HG02571 (cell line): ENCODE measurements at regions not wholly inside any gene's neighbourhood (a gene's known extent, or its start where the extent isn't known, plus 50 kb on each side); places are given as distances from the start of the nearest gene placed in this dataset.
"Not testable (repeated sequence)": the region's sequence is repeated elsewhere in the genome, so short reads cannot be mapped to it uniquely, and the experiment has no call there.

Source experiments
- ATAC-seq: cut with Tn5 transposase; IDR thresholded peaks from one replicate; pipeline ENCODE4 v1.9.1; 2021; ENCODE audit warnings: mild to moderate bottlenecking, moderate library complexity; ENCODE audit not compliant: unreplicated experiment

- ATAC-seq, result no peak
Observed at GRCh38 chr9:38133595-38133994, 64.6 kb upstream of the SHB start.

GRCh38 chr9:38132956-38133355 lies 63.9 kb upstream of the SHB start:
- no peak for ATAC-seq

GRCh38 chr9:38131729-38132128 lies 62.7 kb upstream of the SHB start:
- no peak for ATAC-seq

- ATAC-seq, result no peak
Observed at GRCh38 chr9:38130724-38131123, 61.7 kb upstream of the SHB start.

GRCh38 chr9:38129366-38129765 lies 60.3 kb upstream of the SHB start:
- ATAC-seq, result no peak

GRCh38 chr9:38128752-38129270 lies 59.8 kb upstream of the SHB start:
- no peak for ATAC-seq

GRCh38 chr9:38127271-38127839 lies 58.3 kb upstream of the SHB start:
- ATAC-seq, result no peak

GRCh38 chr9:38126730-38127129 lies 57.7 kb upstream of the SHB start:
- ATAC-seq, result no peak

- ATAC-seq, result no peak
Observed at GRCh38 chr9:38125889-38126288, 56.9 kb upstream of the SHB start.

GRCh38 chr9:38123359-38123758 lies 54.3 kb upstream of the SHB start:
- ATAC-seq, result not testable (repeated sequence)

GRCh38 chr9:38120961-38121360 lies 51.9 kb upstream of the SHB start:
- no peak for ATAC-seq

GRCh38 chr9:38119560-38120236 lies 50.7 kb upstream of the SHB start:
- no peak for ATAC-seq

- no peak for ATAC-seq
Observed at GRCh38 chr9:38118862-38119438, 49.9 kb upstream of the SHB start.
